Posterior vena cava (tissue), 2 donors: ENCODE measurements at regions not wholly inside any gene's neighbourhood (a gene's known extent, or its start where the extent isn't known, plus 50 kb on each side); places are given as distances from the start of the nearest gene placed in this dataset.

ENCODE experiments used
- DNase-seq: peaks from one replicate; pipeline ENCODE4 v3.0.0-alpha.2; 2020; ENCODE audit warnings: low spot score
- intact Hi-C, 2 donors: fragments of 100-400 bp; cut with DNase I; formaldehyde crosslinking; loops; one replicate each; pipeline versions ENCODE4 v1.14.1 to v1.14.2; 2022 to 2023
- donor health status: DM: yes; HTN: yes; CAD: no.
- donor health status: DM: yes; HTN: yes; CAD: no.

DNA sequence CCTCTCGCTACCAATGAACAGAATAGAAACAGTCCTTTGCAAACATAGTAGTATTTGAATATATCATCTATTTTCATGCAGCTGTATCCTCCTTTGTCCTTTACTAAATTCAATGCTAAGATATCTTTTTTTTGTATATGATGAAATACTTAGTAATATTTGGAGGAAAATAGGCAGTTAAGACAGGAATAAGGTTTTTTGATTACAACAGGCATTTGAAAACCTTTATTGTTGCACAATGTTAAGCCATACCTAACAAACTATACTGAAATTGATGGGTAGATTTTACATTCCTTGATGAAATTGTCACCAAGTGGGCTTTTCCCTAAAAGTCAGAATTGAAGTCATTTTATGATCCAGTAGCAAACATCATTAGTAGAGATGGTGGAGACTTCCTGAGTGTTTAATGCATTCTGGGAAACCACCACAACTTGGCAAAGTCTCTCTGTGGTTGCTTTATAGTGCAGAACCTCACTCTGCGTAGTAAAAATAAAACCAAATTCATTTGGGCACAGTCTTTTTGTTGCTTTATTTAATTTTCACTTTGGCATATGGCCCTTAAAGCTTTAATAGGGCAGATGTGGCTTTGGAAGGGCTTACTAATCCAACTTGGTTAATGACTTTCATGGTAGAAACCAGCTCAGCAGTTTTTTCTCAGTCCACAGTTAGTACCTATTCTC lies 216.0 kb downstream of the DIPK2A start:
- intact Hi-C loops = no loop called here
- DNase-seq = no peak

DNA sequence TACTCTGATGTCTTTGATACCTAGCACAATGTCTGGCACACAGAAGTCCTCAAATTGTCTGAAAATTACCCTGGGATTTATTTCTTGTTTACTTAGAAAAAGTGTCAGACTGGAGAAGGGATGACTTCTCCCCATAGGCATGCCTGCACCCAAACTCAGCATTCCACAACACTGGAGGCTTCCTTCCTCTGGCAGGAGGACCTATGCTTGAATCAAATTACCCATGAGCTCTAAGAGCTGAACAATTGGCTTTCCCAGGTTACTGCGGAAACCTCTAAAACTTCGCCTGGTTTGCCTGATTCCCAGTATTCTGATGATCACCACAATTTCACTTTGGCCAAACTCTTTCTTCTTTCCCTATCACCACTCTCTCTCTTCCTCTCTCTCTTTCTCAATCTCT lies 217.4 kb downstream of the DIPK2A start:
- intact Hi-C loops = no loop called here
- no peak for DNase-seq

DNA sequence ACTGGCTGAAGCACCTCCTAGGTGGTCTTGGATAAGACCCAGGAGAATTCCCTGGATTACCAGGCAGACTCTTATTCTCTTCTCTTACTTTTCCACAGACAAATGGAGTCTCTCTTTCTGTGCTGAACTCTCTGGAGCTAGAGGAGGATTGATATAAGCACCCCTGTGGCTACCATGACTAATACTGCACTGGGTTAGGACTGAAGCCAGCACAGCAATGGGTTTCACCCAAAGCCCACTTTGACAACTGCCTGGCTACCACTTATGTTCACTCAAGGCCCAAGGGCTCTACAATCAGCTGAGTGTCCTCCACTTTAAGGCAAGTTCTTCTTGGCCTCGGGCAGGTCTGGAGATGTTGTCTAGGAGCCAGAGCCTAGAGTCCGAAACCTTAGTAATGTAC lies 225.5 kb downstream of the DIPK2A start:
- no peak for DNase-seq
- intact Hi-C loops = loop anchor here in 1 of 2 donors (10.0 kb wide), 1 partner anchor 1132 kb away; no protein-coding TSS in a partner anchor

GRCh38 chr3:144197582-144197981 lies 226.0 kb downstream of the DIPK2A start:
- intact Hi-C loops = loop anchor here in 1 of 2 donors (10.0 kb wide), 1 partner anchor 1133 kb away; no protein-coding TSS in a partner anchor
- DNase-seq = no peak

GRCh38 chr3:144200004-144200403 lies 228.4 kb downstream of the DIPK2A start:
- intact Hi-C loops = no loop called here
- no peak for DNase-seq

- intact Hi-C loops = no loop called here
- no peak for DNase-seq
Measured at GRCh38 chr3:144200466-144200865, 228.8 kb downstream of the DIPK2A start.

DNA sequence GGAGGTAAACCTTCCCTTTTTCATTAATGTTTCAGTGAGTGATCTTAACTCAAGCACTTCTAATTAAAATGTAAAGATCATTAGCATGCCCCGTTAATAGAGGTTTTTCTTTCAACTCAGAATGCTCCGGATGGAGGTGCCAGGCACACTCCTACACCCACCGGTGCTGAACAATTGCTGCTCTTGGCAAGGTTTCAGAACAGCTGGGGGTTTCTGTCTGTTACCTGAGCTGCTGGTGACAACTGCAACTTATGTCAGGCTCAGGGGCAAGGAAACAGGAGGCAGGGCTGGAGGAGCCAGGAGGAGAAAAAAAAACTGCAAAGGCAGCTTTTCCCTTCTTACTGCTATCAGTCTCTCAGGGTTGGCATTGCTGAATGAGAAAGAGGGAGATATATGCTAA lies 250.1 kb downstream of the DIPK2A start:
- intact Hi-C loops = no loop called here

GRCh38 chr3:144229330-144229729 lies 257.7 kb downstream of the DIPK2A start:
- intact Hi-C loops = no loop called here
- DNase-seq = no peak

More for the DNA sequence above, 250.1 kb downstream of the DIPK2A start:
- no peak for DNase-seq

- intact Hi-C loops = no loop called here
Measured at GRCh38 chr3:144229953-144230352, 258.3 kb downstream of the DIPK2A start.

DNA sequence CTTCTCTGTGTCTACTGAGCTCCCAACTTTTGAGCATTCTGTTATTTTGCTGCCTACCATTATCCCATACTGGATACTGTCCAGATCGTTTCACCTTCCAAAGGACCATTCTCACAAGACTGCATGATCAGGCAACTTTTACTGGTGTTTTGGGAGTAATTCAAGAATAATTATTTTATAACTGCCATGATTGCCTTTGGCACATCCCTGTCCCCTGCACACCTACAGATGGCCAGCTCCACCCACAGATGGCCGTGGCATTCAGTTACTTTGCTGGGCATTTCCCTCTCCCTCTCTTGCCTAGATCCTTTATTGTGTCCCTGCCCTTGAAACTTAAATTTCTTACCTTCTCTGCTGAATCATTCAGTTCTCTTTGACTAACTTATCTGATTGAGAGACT lies 263.9 kb downstream of the DIPK2A start:
- intact Hi-C loops = no loop called here

More at GRCh38 chr3:144229953-144230352, 258.3 kb downstream of the DIPK2A start:
- DNase-seq = no peak

GRCh38 chr3:144237351-144237750 lies 265.7 kb downstream of the DIPK2A start:
- no peak for DNase-seq
- intact Hi-C loops = no loop called here

More for the DNA sequence above, 263.9 kb downstream of the DIPK2A start:
- DNase-seq = no peak

- intact Hi-C loops = no loop called here
- DNase-seq = no peak
Measured at GRCh38 chr3:144241404-144241803, 269.8 kb downstream of the DIPK2A start.

GRCh38 chr3:144242747-144243146 lies 271.1 kb downstream of the DIPK2A start:
- DNase-seq = no peak
- intact Hi-C loops = no loop called here

GRCh38 chr3:144244662-144245061 lies 273.0 kb downstream of the DIPK2A start:
- DNase-seq = no peak
- intact Hi-C loops = no loop called here

DNA sequence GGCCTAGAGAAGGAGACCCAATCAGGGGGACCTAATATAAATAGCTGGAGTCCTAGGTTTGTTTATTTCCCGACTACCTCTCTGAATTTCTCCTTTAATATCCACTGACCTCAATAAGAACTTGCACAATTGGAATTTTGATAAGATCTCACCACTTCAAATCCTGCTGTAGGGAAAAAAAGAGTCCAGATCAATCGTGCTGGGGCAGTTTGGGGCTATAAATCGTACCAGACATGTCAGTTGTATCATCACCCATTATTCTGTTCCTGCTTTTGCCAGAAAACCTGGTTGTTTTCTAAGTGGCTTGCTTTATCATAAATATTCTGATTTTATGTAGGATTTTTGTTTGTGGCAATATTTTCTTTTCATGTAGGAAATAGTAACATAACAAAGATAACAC lies 281.3 kb downstream of the DIPK2A start:
- intact Hi-C loops = no loop called here

GRCh38 chr3:144257381-144257780 lies 285.8 kb downstream of the DIPK2A start:
- intact Hi-C loops = no loop called here
- DNase-seq = no peak

More for the DNA sequence above, 281.3 kb downstream of the DIPK2A start:
- DNase-seq = no peak

DNA sequence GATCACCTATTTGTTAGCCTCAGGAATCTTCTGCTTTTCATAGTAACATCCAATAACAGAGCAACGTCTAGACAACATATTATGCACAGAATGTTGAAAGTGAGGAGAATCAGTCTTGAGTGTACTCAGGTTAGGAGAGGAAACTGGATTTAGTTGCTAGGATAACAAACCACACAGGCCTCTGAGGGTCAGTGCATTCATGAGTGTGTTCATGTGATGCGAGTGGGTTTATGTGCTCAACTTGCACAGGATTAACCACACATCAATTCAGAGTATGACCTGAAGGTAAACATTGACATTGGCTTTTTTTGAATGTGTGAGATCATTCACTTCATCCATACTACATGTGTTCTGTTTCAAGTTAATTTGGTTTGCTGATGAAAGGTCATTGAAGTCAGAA lies 287.6 kb downstream of the DIPK2A start:
- no peak for DNase-seq
- intact Hi-C loops = no loop called here

DNA sequence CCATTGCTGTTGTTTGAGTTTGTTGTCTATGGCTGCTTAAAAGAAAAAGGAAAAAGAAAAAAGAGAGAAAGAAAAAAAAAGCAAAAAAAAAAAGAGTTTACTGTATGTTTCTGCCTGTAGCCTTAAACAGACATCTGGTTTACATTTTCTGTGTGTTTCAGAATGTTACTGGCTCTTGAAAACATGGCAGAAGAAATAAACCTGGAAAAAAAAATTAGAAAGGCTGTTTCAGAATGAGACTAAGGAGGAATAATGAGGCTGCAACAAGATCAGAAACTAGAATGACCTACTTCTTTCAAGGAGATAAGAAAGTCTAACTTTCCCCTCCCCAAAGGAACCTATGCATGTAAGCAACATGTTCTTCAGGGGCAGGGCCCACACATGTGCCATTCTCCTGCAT lies 292.1 kb downstream of the DIPK2A start:
- DNase-seq = no peak
- intact Hi-C loops = no loop called here

DNA sequence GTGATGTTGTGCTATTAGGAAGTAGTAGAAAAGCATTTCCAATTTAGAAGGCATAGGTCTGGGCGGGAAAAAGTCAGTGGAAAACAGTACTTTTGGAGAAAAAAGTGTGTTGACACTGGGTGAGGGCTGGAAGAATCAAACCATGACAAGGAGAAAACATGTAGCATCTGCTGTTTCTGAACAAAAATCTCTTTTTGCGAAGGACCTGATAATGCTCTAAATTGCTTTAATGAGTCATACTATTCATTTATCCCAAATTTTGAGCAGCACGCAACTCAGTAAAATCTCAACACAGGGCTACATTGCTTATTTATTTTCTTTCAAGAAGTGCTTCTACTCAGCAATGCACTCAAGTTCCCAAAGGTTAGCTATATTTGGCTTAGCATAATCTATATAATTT lies 292.7 kb downstream of the DIPK2A start:
- intact Hi-C loops = no loop called here
- DNase-seq = no peak

DNA sequence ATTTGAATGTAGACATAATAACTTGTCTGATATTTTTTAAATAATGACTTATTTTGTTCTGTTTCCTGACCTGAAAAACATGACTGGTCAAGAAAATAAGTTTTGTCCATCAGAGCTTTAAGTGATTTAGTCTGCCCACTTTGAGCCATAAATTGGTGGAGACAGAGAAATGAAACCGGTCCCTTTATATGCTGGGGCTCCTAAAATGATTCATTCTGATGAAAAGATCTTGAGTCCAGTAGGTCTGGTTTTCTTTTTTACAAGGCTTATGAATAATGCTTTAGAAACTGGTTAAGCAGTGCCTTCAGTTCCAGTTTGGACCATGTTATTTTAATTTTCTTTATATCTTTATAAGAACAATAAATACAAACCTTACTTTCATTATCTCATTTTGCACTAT lies 293.2 kb downstream of the DIPK2A start:
- intact Hi-C loops = no loop called here
- DNase-seq = no peak

- no peak for DNase-seq
- intact Hi-C loops = no loop called here
Measured at GRCh38 chr3:144265542-144266100, 294.0 kb downstream of the DIPK2A start.
